Astrocyte of the spinal cord (primary cell): ENCODE measurements at regions not wholly inside any gene's neighbourhood (a gene's known extent, or its start where the extent isn't known, plus 50 kb on each side); places are given as distances from the start of the nearest gene placed in this dataset.

ENCODE experiments used
- DNase-seq: peaks from one replicate; pipeline ENCODE4 v3.0.0; 2011; ENCODE audit warnings: low read depth, low spot score
- H3K4me3 ChIP-seq: 2 replicates; pipeline ENCODE4 v1.5.1; 2011; ENCODE audit warnings: low read depth, mild to moderate bottlenecking, low read length, moderate library complexity
- in situ Hi-C: cut with HindIII; loops from 2 replicates; pipeline ENCODE4 v1.10.0; 2017; ENCODE audit warnings: low sequenced_read_pairs
- TF ChIP-seq, protein P1 (sequence below): IDR thresholded peaks from 2 replicates; pipeline ENCODE4 v1.5.1; 2012; ENCODE audit warnings: low read depth, mild to moderate bottlenecking, low read length, inconsistent platforms

- no peak overlapping the region for H3K4me3 ChIP-seq
- TF ChIP-seq, protein P1, sequence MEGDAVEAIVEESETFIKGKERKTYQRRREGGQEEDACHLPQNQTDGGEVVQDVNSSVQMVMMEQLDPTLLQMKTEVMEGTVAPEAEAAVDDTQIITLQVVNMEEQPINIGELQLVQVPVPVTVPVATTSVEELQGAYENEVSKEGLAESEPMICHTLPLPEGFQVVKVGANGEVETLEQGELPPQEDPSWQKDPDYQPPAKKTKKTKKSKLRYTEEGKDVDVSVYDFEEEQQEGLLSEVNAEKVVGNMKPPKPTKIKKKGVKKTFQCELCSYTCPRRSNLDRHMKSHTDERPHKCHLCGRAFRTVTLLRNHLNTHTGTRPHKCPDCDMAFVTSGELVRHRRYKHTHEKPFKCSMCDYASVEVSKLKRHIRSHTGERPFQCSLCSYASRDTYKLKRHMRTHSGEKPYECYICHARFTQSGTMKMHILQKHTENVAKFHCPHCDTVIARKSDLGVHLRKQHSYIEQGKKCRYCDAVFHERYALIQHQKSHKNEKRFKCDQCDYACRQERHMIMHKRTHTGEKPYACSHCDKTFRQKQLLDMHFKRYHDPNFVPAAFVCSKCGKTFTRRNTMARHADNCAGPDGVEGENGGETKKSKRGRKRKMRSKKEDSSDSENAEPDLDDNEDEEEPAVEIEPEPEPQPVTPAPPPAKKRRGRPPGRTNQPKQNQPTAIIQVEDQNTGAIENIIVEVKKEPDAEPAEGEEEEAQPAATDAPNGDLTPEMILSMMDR: peak; percentile 24
- DNase-seq: no peak
- in situ Hi-C loops: no loop called here
Measured at GRCh38 chr4:60744767-60745166, 455.4 kb upstream of the ADGRL3 start.

DNA sequence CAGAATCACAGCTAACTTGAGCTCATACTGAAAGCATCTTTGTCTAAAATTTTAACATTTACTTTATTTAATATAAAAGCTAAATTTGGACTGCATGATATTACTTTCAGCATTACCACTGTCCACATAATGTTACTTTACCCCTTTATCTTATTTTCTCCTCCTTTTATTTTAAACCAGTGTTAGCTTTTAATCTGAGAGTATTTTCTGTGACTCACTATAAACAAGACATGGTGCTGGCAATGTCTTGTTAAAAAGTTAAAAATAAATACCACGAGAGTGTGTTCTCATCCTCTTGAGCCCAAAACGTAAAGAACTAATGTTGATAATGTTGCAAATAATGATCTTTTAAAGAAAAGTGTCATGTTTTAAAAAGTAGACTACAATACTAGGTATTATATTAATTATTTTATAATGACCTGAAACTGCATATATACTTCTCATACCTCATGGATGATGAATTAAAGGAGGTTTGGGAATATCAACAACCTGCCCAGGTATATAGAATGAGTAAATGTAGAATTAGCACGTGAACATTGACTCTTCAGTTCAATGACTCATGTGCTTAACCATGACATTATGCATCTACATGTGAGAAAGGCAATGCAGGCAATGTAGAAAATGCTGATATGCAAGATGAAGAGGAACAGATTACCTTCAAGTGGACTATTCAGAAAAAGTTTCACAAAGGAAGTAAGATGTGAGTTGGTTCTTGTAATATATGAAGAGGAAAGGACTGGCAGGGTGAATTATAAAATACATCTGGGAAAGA, 454.1 kb upstream of the ADGRL3 start:
- H3K4me3 ChIP-seq: no peak overlapping the region
- DNase-seq: no peak
- in situ Hi-C loops: no loop called here
- TF ChIP-seq, protein P1: no peak

- no peak overlapping the region for H3K4me3 ChIP-seq
- no peak for DNase-seq
- TF ChIP-seq, protein P1: no peak
- in situ Hi-C loops: no loop called here
Measured at GRCh38 chr4:60750962-60751361, 449.2 kb upstream of the ADGRL3 start.

DNA sequence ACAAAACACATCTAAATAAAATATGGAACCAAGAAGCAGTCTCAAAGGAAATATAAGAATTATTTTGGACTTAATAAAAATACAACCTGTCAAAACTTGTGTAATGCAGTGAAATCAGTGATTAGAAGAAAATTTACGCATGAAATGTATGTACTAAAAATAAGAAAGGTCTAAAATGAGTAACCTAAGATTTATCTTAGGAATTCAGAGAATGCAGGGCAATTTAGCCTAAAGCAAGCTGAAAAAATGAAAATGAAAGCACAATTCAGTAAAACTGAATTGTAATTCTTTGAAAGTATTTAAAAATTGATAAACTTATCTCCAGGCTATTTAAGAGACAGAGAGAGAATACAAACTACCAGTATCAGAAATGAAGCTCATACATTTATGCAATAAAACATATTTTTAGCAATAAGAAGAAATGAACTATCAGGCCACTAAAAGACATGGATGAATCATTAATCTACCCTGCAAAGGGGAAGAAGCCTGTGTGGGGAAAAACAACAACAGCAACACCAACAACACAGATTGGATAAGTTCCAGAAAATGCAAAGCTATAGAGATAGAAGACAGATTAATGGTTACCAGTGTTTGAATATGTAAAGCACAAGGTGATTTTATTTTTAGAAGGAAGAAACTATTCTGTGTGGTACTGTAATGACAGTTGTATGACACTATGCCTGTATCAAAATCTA, 442.0 kb upstream of the ADGRL3 start:
- TF ChIP-seq, protein P1: no peak
- in situ Hi-C loops: no loop called here
- H3K4me3 ChIP-seq: no peak overlapping the region
- DNase-seq: peak; percentile 19

- TF ChIP-seq, protein P1: peak; percentile 19
Measured at GRCh38 chr4:60759518-60760245, 440.4 kb upstream of the ADGRL3 start.

DNA sequence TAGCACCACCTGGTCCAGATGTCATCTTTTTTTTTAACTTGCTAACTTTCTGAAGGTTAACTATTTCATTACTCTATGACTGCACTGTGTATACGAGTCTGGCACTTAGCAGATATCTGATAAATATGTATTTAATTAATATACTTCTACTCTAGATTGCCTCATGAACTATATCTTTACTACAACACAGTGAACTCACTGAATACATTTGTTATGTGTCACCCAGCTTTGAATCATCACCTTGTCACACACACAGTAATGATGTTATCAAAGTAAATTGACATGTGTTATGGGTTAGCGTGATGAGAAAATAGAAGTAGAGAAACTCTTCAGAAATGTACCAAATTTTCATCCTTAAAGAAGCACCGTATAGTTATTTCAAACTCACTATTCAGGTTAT, 419.3 kb upstream of the ADGRL3 start:
- in situ Hi-C loops: no loop called here
- TF ChIP-seq, protein P1: no peak
- no peak overlapping the region for H3K4me3 ChIP-seq
- DNase-seq: no peak

More at GRCh38 chr4:60759518-60760245, 440.4 kb upstream of the ADGRL3 start:
- in situ Hi-C loops: no loop called here
- H3K4me3 ChIP-seq: no peak overlapping the region
- DNase-seq: no peak
